Type B pancreatic cell (in vitro differentiated cells): ENCODE measurements at regions not wholly inside any gene's neighbourhood (a gene's known extent, or its start where the extent isn't known, plus 50 kb on each side); places are given as distances from the start of the nearest gene placed in this dataset.

ENCODE experiments used
- DNase-seq: peaks from one replicate; pipeline ENCODE4 v3.0.0; 2021; ENCODE audit warnings: mixed read lengths; ENCODE audit not compliant: unreplicated experiment; ENCODE audit errors: extremely low spot score
- H3K27ac Mint-ChIP-seq: 2 replicates; pipeline ENCODE4 v1.8.0; 2021; ENCODE audit warnings: mild to moderate bottlenecking, mixed read lengths
- H3K27me3 Mint-ChIP-seq: 2 replicates; pipeline ENCODE4 v1.8.0; 2021; ENCODE audit warnings: mixed read lengths
- H3K36me3 Mint-ChIP-seq: 2 replicates; pipeline ENCODE4 v1.8.0; 2021; ENCODE audit warnings: mixed read lengths
- H3K4me1 Mint-ChIP-seq: one replicate; pipeline ENCODE4 v1.8.0; 2021; ENCODE audit warnings: mixed read lengths; ENCODE audit not compliant: unreplicated experiment
- H3K4me3 Mint-ChIP-seq: 2 replicates; pipeline ENCODE4 v1.8.0; 2021; ENCODE audit warnings: mild to moderate bottlenecking, mixed read lengths
- H3K9me3 Mint-ChIP-seq: 2 replicates; pipeline ENCODE4 v1.8.0; 2021; ENCODE audit warnings: mixed read lengths
- TF ChIP-seq, protein P1 (sequence below): fragments of 200-600 bp; sonication (generic); conservative IDR thresholded peaks from 2 replicates; pipeline ENCODE4 v1.5.0; 2021; ENCODE audit warnings: antibody characterized with exemption, mild to moderate bottlenecking

DNA sequence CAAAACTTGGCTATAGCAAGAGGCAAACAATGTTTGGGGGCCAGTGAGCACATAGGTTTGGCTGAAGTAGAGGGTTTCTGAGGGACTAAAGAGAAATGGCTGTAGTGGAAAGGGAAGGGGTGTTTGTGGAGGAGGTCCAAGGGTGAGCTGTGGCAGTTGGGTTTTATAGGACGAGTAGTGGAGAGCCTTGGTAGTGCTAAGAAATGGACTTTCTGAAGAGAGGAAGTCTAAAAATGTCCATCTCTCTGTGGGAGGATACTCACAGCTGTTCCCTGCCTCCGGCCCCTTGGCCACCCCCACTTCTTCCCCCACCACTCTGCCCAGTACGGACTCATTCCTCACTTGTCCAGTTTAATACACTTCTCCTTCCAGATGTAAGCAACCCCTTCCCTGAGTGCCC lies 64.3 kb downstream of the ZNF22 start:
- no peak overlapping the region for H3K27ac Mint-ChIP-seq
- no peak overlapping the region for H3K4me3 Mint-ChIP-seq
- TF ChIP-seq, protein P1, sequence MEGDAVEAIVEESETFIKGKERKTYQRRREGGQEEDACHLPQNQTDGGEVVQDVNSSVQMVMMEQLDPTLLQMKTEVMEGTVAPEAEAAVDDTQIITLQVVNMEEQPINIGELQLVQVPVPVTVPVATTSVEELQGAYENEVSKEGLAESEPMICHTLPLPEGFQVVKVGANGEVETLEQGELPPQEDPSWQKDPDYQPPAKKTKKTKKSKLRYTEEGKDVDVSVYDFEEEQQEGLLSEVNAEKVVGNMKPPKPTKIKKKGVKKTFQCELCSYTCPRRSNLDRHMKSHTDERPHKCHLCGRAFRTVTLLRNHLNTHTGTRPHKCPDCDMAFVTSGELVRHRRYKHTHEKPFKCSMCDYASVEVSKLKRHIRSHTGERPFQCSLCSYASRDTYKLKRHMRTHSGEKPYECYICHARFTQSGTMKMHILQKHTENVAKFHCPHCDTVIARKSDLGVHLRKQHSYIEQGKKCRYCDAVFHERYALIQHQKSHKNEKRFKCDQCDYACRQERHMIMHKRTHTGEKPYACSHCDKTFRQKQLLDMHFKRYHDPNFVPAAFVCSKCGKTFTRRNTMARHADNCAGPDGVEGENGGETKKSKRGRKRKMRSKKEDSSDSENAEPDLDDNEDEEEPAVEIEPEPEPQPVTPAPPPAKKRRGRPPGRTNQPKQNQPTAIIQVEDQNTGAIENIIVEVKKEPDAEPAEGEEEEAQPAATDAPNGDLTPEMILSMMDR = no peak
- no peaks in the 10 kb centered on the region for H3K36me3 Mint-ChIP-seq
- H3K9me3 Mint-ChIP-seq = no peaks in the 10 kb centered on the region
- no peak for DNase-seq
- H3K27me3 Mint-ChIP-seq = peaks cover 3% of the 10 kb centered on the region
- no peaks in the 10 kb centered on the region for H3K4me1 Mint-ChIP-seq

DNA sequence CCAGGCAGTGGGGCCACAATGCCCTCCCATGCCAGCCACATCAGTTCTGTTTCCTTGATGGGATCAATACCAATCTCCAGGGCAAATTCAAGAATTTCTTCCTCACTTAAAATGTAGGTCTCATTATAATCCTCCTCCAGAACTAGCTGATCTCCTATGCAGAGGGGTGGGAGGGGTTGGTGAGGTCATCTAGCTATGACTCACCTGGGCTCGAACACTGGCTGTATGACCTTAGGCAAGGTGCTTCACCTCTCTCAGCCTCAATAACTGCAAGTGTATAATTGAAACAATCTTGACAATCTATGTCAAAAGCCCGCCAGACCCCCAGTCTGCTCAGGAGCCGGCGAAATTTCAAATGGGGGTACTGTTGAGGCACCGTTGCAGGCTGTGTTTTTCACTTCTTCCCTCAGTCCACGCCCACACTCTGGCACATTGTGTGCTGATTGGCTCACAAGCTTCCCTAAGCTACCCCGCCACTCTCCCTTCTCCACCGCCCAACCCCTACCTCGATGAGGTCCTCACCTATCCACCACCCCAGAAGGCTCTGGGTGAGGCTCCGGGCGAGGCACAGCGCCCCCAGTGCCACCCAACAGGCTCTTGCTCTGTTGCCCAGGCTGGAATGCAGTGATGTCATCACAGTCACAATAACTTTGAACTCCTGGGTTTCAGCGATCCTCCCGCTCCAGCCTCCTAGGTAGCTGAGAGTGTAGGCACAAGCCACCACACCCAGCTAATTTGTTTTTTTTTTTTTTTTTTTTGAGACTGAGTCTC lies 70.5 kb downstream of the ZNF22 start:
- TF ChIP-seq, protein P1 = no peak
- H3K36me3 Mint-ChIP-seq = no peaks in the 10 kb centered on the region
- H3K27ac Mint-ChIP-seq = no peak overlapping the region
- no peak overlapping the region for H3K4me3 Mint-ChIP-seq
- peaks cover 11% of the 10 kb centered on the region for H3K4me1 Mint-ChIP-seq
- no peak for DNase-seq
- peaks cover 3% of the 10 kb centered on the region for H3K9me3 Mint-ChIP-seq
- H3K27me3 Mint-ChIP-seq = no peaks in the 10 kb centered on the region

DNA sequence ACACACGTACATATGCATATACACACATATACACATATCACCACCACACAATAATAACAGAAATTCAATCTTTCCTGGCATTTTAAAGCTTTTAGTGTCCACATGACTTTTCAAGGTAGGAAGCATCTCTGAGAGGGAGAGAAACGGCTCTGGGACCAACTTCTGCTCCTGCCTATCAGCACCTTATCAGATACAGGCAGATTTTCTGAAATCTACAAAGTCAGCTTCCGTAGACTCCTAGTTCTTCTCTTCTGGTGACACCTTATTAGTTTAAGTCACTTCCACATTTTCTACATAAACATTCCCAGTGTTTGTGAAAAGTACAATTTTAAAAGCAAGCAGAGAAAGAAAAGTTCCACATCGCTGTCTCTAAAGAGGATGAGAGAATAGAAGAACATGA lies 74.5 kb downstream of the ZNF22 start:
- no peak overlapping the region for H3K4me3 Mint-ChIP-seq
- no peak overlapping the region for H3K27ac Mint-ChIP-seq
- H3K36me3 Mint-ChIP-seq = no peaks in the 10 kb centered on the region
- peaks cover 3% of the 10 kb centered on the region for H3K9me3 Mint-ChIP-seq
- no peak for DNase-seq
- peaks cover 19% of the 10 kb centered on the region for H3K4me1 Mint-ChIP-seq
- H3K27me3 Mint-ChIP-seq = no peaks in the 10 kb centered on the region
- TF ChIP-seq, protein P1 = no peak

DNA sequence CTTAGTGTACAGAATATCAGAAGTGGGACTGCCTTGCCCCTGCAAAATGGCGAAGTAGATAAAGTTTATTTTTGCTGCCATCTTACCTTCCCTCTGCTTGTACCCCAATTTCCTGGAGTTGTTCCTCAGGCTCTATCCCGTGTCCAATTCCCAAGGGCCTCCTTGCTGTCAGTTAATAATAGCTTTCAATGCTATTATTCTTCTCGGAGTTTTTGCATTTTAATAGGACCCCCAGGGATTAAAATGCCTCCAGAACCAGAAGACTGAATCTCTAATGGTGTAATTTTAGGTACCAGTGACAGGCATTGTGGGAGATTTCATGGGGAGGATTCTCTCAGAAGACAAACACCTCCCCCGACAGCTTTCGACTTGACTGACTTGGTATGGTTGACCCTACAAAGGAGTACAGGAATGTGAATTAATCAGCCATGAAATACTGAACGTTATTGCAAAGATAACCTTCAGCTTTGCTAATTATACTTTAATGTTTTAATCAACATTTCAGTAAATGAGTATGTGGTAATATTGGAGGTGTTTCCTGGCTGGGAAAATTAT lies 75.2 kb downstream of the ZNF22 start:
- DNase-seq = no peak
- Mint-ChIP-seq H3K4me3 (no peak overlapping the region), H3K36me3 (no peaks in the 10 kb centered on the region), H3K27ac (no peak overlapping the region), H3K4me1 (peaks cover 19% of the 10 kb centered on the region), H3K27me3 (no peaks in the 10 kb centered on the region), H3K9me3 (no peaks in the 10 kb centered on the region)
- TF ChIP-seq, protein P1 = no peak

DNA sequence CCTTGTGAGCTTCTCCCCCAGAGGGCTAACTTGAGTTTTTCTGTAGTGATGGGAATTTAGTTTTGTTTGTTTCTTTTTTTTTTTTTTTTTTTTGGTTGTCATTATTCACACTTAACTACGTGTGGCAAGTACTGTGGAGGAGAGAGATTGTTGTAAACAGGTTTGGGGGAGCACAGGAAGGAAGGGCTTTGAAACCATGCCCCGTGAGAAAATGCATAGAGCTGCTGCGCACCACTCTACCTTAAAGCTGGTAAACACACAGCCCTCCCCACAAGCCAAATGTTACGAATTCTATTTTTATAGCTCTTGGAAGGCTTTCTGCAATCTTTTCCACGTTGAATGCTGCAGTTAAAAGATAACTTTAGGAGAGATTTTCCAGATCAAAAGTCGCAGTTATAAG lies 76.2 kb downstream of the ZNF22 start:
- peaks cover 21% of the 10 kb centered on the region for H3K4me1 Mint-ChIP-seq
- no peaks in the 10 kb centered on the region for H3K27me3 Mint-ChIP-seq
- no peak for DNase-seq
- H3K36me3 Mint-ChIP-seq = no peaks in the 10 kb centered on the region
- TF ChIP-seq, protein P1 = no peak
- no peak overlapping the region for H3K4me3 Mint-ChIP-seq
- H3K9me3 Mint-ChIP-seq = no peaks in the 10 kb centered on the region
- H3K27ac Mint-ChIP-seq = no peak overlapping the region
